HG02678 (cell line): ENCODE measurements at regions not wholly inside any gene's neighbourhood (a gene's known extent, or its start where the extent isn't known, plus 50 kb on each side); places are given as distances from the start of the nearest gene placed in this dataset.

Source experiments
- ATAC-seq: cut with Tn5 transposase; IDR thresholded peaks from one replicate; pipeline ENCODE4 v1.9.1; 2021; ENCODE audit warnings: mild to moderate bottlenecking, moderate library complexity; ENCODE audit not compliant: unreplicated experiment

DNA sequence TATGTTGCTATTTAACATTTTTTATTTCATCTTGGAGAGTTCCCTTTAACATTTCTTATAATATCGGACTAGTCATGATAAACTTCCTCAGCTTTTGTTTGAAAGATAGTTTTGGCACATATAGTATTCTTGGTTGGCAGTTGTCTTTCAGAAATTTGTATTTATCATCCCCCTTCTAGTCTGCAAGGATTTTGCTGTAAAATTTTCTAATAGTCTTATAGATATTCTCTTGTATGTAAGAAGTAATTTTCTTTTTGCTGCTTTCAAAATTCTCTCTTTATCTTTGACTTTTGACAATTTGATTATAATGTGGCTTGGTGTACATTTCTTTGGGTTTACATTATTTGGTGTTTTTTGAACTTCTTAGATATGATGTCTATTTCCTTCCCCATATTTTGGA lies 116.0 kb upstream of the AVPR1A start:
- ATAC-seq: no peak

DNA sequence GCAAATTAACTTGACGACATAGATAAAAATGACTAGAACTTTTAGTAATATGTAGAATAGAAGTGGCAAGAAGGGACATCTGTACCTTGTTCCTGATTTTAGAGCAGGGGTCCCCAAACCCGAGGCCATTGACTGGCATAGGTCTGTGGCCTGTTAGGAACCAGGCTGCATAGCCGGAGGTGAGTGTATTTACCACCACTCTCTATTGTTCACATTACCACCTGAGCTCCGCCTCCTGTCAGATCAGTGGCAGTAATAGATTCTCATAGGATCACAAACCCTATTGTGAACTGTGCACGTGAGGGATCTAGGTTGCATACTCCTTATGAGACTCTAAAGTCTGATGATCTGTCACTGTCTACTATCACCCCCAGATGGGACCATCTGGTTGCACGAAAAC lies 113.6 kb upstream of the AVPR1A start:
- no peak for ATAC-seq

DNA sequence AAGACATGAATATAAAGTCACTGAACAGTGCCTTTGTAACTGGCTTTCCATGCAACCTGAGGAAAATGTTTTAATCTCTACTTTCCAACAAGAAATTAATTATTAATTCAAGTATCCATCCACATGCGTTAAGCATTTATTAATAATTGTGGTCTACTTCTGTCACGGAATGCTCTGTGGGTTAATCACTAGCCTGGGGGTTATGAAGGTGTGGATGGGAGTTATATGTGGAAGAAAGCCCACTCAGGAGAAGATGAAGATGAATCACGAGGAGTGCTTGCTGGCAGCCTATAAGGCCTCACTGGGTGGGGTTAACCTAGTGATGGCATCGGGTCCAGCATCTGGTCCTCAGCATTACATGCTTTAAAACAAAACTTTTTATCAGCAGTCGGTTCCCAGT lies 99.5 kb upstream of the AVPR1A start:
- ATAC-seq: no peak

DNA sequence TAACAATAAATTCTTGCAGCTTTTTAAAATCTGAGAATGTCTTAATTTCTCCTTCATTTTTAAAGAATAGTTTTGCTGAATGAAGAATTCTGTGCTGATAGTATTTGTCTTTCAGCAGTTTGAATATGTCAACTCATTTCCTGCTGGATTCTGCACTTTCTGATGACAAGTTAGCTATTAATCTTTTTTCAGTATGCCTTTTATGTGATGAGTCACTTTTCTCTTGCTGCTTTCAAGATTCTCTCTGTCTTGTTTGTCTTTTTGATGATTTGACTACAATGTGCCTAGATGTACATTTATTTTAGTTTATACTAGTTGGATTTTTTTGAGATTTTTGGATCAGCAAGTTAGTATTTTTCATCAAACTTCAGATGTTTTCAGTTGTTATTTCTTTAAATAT lies 87.9 kb upstream of the AVPR1A start:
- no peak for ATAC-seq

DNA sequence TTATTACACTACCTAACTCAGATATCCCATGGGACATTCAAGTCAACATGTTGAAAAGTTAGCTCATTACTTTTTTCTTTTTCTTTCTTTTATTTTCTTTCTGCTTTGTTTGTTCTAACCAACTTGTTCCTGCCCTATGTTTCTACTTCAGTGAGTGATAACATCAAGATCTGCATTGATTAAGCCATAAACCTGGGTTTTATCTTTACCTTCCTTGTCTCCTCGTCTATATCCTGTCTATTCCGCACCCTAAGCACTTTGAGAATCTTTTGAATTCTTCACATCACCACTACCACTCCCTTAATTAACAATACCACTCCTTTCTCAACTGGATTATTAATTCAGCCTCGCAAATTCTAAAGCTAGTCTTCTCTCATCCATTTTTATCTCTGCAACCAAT lies 81.9 kb upstream of the AVPR1A start:
- no peak for ATAC-seq

DNA sequence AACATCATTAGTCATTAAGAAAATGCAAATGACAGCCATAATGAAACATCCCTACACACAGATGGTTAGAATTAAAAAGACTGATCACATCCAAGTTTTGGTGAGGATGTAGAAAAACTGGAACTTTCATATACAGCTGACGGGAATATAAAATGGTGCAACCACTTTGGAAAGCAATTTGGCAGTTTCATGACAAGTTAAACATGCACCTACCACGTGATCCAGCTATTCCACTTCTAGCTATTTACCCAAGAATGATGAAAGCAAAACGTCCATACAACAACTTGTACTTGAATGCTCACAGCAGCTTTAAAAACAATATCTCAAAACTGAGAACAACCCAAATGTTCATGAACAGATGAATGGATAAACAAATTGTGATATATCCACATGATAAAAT lies 77.9 kb upstream of the AVPR1A start:
- ATAC-seq: no peak

DNA sequence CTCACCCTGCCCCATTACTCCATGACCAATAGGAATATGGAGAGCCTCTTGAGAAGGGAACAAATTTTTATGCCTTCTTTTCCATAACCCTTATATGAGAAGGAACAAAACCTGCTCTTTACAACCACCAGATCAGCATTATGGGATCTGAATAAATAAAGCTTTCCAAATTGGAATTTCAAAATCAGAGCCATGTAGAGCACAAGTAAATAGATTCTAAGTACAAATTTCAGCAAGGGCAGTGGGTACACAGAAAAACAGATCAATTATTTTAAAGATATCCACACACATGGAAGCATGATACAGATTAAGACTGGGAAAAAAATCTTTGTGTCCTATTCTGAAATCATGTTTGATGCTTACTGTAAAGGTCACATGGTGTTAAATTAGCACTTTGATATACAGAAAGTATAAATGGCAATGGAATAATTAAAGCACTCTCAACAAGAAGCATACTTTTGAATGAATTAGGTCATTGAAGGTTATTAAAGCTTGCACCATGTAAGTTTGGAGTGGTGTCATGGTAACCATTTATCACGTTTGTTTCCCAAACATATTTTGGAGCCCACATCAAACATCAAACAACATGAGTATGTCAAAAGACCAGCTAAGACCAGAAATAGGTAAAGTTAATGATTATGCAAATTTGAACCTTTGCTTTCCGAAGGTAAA lies 75.9 kb upstream of the AVPR1A start:
- no peak for ATAC-seq

DNA sequence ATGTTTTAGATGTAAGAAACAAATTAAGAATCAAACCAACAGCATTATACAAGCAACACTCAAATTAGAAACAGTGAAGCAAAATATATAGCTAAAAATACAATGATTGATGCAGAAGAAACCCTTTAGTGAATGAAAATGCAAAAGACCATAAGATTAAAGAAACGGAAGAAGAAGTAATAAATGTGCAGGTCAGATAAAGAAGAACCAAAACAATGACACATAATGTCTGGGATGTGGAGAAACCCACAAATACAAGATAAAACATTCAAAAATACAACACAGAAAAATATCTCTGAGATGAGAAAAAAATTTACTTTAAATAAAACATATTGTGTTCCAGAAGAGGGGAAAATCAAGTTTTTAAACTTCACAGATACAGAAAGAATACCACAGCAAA lies 73.4 kb upstream of the AVPR1A start:
- ATAC-seq: no peak

DNA sequence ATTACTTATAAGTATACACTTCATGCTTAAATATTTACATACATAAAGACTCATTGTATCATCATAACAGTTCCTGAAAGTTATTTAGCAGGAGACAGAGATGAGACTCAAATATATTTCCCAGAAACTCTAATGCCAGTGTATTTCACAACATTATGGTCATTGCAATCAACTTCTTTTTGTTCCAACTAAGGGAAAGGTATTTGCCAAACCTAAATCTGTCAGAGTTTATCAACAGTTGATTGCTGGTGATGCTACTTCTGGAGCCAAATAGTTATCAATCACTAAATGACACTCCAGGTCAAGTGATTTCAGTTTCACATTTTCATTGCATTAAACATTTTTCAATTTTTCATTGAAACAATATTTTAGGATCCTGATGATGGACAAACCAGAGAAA lies 72.1 kb upstream of the AVPR1A start:
- no peak for ATAC-seq

DNA sequence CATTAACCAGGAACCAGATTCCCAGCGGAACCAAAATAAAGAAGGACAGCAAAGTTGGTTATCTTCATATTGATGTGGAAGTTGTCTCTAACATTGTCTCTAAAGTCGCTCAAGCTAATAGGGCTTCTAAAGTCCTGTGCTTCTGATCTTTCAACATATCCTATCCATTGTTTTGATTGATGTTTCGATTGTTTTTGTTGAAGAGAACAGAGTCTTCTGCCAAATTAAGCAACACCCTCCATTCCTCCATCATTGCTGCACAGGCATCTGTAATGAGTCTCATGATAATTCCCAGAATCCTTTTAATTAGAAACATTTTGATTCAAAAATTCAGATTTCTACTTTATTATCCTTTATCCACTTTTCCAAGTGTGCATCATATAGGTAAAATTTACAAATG lies 71.6 kb upstream of the AVPR1A start:
- no peak for ATAC-seq

DNA sequence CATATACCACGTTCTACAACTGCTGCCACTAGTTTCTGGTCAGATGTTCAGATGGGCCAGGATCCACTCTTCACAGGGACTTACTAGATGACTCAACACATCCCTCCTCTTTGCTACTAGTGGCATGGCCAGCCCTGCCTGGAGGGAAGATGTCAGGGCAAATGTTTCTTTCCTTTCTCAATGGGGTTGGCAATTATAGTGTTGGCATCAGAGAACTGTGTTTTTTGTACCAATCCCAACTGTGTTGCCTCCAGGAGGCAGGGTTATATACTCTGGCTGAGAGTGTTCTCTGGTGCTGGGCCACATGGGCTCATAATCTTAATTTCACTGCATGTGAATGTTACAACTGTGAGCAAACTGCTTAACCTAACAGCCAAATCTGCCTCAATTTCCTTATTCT lies 69.9 kb upstream of the AVPR1A start:
- no peak for ATAC-seq

DNA sequence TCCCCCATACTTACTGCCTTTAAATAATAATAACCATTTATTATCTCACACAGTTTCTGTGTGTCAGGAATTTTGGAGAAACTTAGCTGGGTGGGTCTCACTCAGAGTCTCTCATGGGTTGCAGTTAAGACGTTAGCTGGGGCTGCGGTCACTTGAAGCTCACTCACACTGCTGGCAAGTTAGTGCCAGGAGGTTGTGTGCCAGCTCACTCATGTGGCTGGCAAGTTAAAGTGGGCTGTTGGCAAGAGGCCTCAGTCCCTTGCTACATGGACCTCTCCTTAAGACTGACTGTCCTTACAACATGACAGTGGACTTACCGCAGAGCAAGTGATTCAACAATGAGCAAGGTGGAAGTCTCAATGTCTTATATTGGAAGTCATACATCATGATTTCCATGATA lies 61.3 kb upstream of the AVPR1A start:
- ATAC-seq: no peak

DNA sequence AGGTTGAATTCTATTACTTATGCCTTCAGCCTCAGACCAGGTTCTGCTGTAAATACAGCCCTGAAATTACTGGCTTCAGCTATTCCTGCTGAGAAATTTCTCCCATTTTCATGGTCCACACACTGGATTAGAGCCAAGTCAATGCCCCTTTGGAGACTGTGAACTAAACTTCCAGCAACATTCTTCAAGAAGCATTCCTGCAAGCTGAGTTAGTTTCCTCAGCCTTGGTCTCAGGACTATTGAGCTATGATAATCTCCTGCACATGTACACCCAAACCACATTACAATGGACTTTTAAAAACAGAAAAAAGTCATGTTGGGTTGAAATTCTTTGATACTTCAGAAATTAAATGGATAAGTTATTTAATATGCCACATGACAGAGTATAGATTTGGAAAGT lies 58.0 kb upstream of the AVPR1A start:
- ATAC-seq: no peak

DNA sequence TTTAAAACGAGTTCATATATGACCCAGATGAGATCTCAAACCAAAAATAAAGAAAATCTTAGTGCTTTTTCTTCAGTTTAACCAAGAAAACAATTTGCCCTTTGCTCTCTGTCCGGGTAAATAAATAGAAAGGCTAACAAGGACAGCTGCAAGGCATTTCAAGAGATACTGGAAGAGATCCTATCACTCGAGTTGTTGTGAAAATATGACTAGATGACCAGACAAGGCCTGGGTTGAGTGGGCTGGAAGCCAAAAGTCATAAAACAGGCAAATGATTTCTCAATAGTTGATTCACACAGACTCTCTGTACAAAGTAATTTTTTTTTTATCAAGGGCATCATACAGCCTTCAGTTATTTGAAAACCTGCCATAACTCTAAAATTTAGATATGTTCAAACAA lies 55.9 kb upstream of the AVPR1A start:
- ATAC-seq: no peak

DNA sequence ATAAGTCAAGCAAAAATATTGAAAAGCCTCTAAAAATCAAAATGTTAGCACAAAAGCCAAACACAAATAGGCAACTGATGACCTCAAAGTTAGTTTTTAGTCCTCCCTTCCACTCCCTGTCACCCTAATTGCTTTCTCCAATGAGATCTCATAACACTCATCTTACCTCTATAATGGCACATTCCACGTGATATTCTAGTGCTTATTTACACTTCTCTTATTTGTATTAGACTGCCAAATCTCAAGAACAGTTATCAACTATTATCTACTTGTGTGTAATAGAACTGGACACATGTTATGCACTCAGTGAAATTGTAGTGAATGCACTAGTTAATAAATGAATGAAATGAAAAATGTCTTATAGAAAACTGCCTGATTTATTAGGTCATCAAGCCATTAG lies 55.5 kb upstream of the AVPR1A start:
- ATAC-seq: no peak
